HCT116 (cell line): ENCODE measurements at regions not wholly inside any gene's neighbourhood (a gene's known extent, or its start where the extent isn't known, plus 50 kb on each side); places are given as distances from the start of the nearest gene placed in this dataset.

Experiments used
- ATAC-seq: fragments of 200-7000 bp; cut with Tn5 transposase; 2 replicates; pipeline ENCODE4 v1.9.1; 2020; ENCODE audit warnings: mild to moderate bottlenecking, moderate library complexity
- BruUV-seq: library from RNA; stranded (reverse); fragments of 400-500 nt; replicated peaks from 2 replicates; lab custom pipeline; 2021; lab: Mats Ljungman, UMichigan
- CTCF ChIA-PET: fragments of 300-600 bp; sonication (Branson Sonifier 250); formaldehyde crosslinking; loops from one replicate; lab custom pipeline; 2021; ENCODE audit warnings: antibody characterized with exemption; lab: Charles Lee
- POLR2A ChIA-PET: fragments of 300-600, 350-600 bp; sonication (Branson Sonifier 250); formaldehyde crosslinking; loops from one replicate; lab custom pipeline; 2021; ENCODE audit warnings: antibody characterized with exemption; lab: Charles Lee
- RAD21 ChIA-PET, 2 experiments: fragments of 300-600 bp; sonication (Branson Sonifier 250); formaldehyde crosslinking; loops; one replicate each; lab custom pipeline; 2023; ENCODE audit warnings: low total read pairs in 2 of 2; ENCODE audit not compliant: uncharacterized antibody in 2 of 2, unreplicated experiment in 2 of 2, low non-redundant PET in 1 of 2; lab: Charles Lee
- DNase-seq: peaks from one replicate; pipeline ENCODE4 v3.0.0-alpha.2; 2010; ENCODE audit warnings: low read depth, low spot score
- H2AFZ ChIP-seq: fragments of 200-600 bp; shearing (Covaris generic), sonication (generic); 2 replicates; pipeline ENCODE4 v1.6.1; 2017; ENCODE audit warnings: low read depth, mixed run types, mixed read lengths, antibody characterized with exemption, low read length; ENCODE audit not compliant: poor library complexity, severe bottlenecking
- H3K27ac ChIP-seq: 2 replicates; pipeline ENCODE4 v1.5.1; 2012; ENCODE audit warnings: low read depth, low read length
- H3K27me3 ChIP-seq: fragments of 200-600 bp; sonication (generic); 2 replicates; pipeline ENCODE4 v1.6.1; 2016; ENCODE audit warnings: mixed run types, low read length, mixed read lengths; ENCODE audit not compliant: insufficient read depth
- H3K36me3 ChIP-seq, 2 experiments: fragments of 200-500 bp in 1 of 2; fragments of 200-600 bp in 1 of 2; sonication (Bioruptor generic) in 1 of 2; sonication (generic) in 1 of 2; 2 replicates each; pipeline versions ENCODE4 v1.5.1 to v1.6.1; 2014 to 2016; ENCODE audit warnings: low read length in 2 of 2, inconsistent platforms in 1 of 2, mixed read lengths in 1 of 2, mixed run types in 1 of 2; ENCODE audit not compliant: insufficient read depth in 2 of 2, control insufficient read depth in 1 of 2
- H3K4me1 ChIP-seq, 2 experiments: fragments of 200-600 bp in 1 of 2; sonication (generic) in 1 of 2; 2 replicates each; pipeline versions ENCODE4 v1.5.1 to v1.6.1; 2012 to 2017; ENCODE audit warnings: low read length in 2 of 2, inconsistent platforms in 1 of 2, mild to moderate bottlenecking in 1 of 2, mixed read lengths in 1 of 2, mixed run types in 1 of 2, moderate library complexity in 1 of 2; ENCODE audit not compliant: insufficient read depth in 2 of 2, control insufficient read depth in 1 of 2
- H3K4me2 ChIP-seq: fragments of 200-600 bp; sonication (generic); 2 replicates; pipeline ENCODE4 v1.6.1; 2017; ENCODE audit warnings: mixed run types, low read length, mixed read lengths
- H3K4me3 ChIP-seq, 2 experiments: fragments of 200-600 bp in 1 of 2; sonication (generic) in 1 of 2; replicated peaks in 1 of 2; 2 replicates each; pipeline ENCODE4 v1.5.1; 2011 to 2016; ENCODE audit warnings: low read length in 2 of 2, control low read depth in 1 of 2, low read depth in 1 of 2, mild to moderate bottlenecking in 1 of 2, mixed read lengths in 1 of 2, mixed run types in 1 of 2
- H3K79me2 ChIP-seq: fragments of 200-600 bp; sonication (generic); 2 replicates; pipeline ENCODE4 v1.6.1; 2017; ENCODE audit warnings: mild to moderate bottlenecking, mixed run types, low read length, moderate library complexity, mixed read lengths; ENCODE audit not compliant: insufficient read depth
- H3K9ac ChIP-seq: fragments of 200-600 bp; sonication (generic); 2 replicates; pipeline ENCODE4 v1.6.1; 2016; ENCODE audit warnings: low read length, mixed read lengths
- H3K9me2 ChIP-seq: fragments of 200-600 bp; sonication (generic), shearing (Covaris generic); 2 replicates; pipeline ENCODE4 v1.6.1; 2017; ENCODE audit warnings: mixed run types, mild to moderate bottlenecking, moderate library complexity; ENCODE audit not compliant: insufficient read depth
- H3K9me3 ChIP-seq, 2 experiments: fragments of 200-500 bp in 1 of 2; fragments of 200-600 bp in 1 of 2; sonication (Bioruptor generic) in 1 of 2; sonication (generic) in 1 of 2; 2 replicates each; pipeline ENCODE4 v1.6.1; 2014 to 2017; ENCODE audit warnings: low read length in 2 of 2, mixed read lengths in 2 of 2, inconsistent platforms in 1 of 2, low read depth in 1 of 2, mild to moderate bottlenecking in 1 of 2, mixed run types in 1 of 2, moderate library complexity in 1 of 2; ENCODE audit not compliant: control insufficient read depth in 1 of 2, insufficient read depth in 1 of 2
- H4K20me1 ChIP-seq: fragments of 200-600 bp; sonication (generic), shearing (Covaris generic); 2 replicates; pipeline ENCODE4 v1.6.1; 2017; ENCODE audit warnings: mixed run types, mild to moderate bottlenecking, moderate library complexity; ENCODE audit not compliant: insufficient read depth
- CBX3 ChIP-seq: IDR thresholded peaks from 2 replicates; pipeline ENCODE4 v1.6.1; 2012; ENCODE audit warnings: low read depth
- CEBPB ChIP-seq: IDR thresholded peaks from 2 replicates; pipeline ENCODE4 v1.6.1; 2012; ENCODE audit warnings: low read depth
- EGR1 ChIP-seq: IDR thresholded peaks from 2 replicates; pipeline ENCODE4 v1.6.1; 2012; ENCODE audit warnings: low read depth
- ELF1 ChIP-seq: IDR thresholded peaks from 2 replicates; pipeline ENCODE4 v1.6.1; 2012; ENCODE audit warnings: low read depth, borderline replicate concordance
- EZH2 ChIP-seq: fragments of 200-600 bp; sonication (generic); IDR thresholded peaks from 2 replicates; pipeline ENCODE4 v1.6.1; 2017; ENCODE audit warnings: antibody characterized with exemption, mixed run types
- FOSL1 ChIP-seq: IDR thresholded peaks from 2 replicates; pipeline ENCODE4 v1.6.1; 2012; ENCODE audit warnings: low read depth
- MAX ChIP-seq: IDR thresholded peaks from 2 replicates; pipeline ENCODE4 v1.6.1; 2012
- POLR2A ChIP-seq: IDR thresholded peaks from 2 replicates; pipeline ENCODE4 v1.7.0; 2011; ENCODE audit warnings: borderline replicate concordance; ENCODE audit not compliant: insufficient read depth, insufficient read length; ENCODE audit errors: extremely low read depth
- RAD21 ChIP-seq: IDR thresholded peaks from 2 replicates; pipeline ENCODE4 v1.6.1; 2012; ENCODE audit warnings: low read depth, mild to moderate bottlenecking
- SP1 ChIP-seq: IDR thresholded peaks from 2 replicates; pipeline ENCODE4 v1.6.1; 2012; ENCODE audit warnings: low read depth
- SRF ChIP-seq: IDR thresholded peaks from 2 replicates; pipeline ENCODE4 v1.6.1; 2012; ENCODE audit warnings: low read depth
- TCF7L2 ChIP-seq: IDR thresholded peaks from 2 replicates; pipeline ENCODE4 v1.7.0; 2011; ENCODE audit warnings: borderline replicate concordance, inconsistent platforms; ENCODE audit not compliant: insufficient read depth, insufficient read length; ENCODE audit errors: extremely low read depth
- YY1 ChIP-seq: IDR thresholded peaks from 2 replicates; pipeline ENCODE4 v1.6.1; 2011; ENCODE audit warnings: low read length, low read depth, moderate library complexity, mild to moderate bottlenecking; ENCODE audit not compliant: insufficient replicate concordance; ENCODE audit errors: extremely low read depth
- ZBTB33 ChIP-seq: IDR thresholded peaks from 2 replicates; pipeline ENCODE4 v1.6.1; 2011; ENCODE audit warnings: mild to moderate bottlenecking, low read length, moderate library complexity; ENCODE audit not compliant: insufficient replicate concordance; ENCODE audit errors: extremely low read depth
- ZFX ChIP-seq: fragments of 450-650 bp; IDR thresholded peaks from 2 replicates; pipeline ENCODE4 v1.6.1; 2017
- intact Hi-C: fragments of 100-400 bp; cut with micrococcal nuclease; formaldehyde crosslinking; loops from 2 replicates; pipeline ENCODE4 v1.10.0; 2022
- TF ChIP-seq, protein P1 (sequence below): IDR thresholded peaks from 2 replicates; pipeline ENCODE4 v1.6.1; 2012; ENCODE audit warnings: low read depth

GRCh38 chr1:168923521-168924136 lies 182.9 kb upstream of the ATP1B1 start:
- POLR2A ChIA-PET: no interaction called here

GRCh38 chr1:168924976-168925375 lies 181.5 kb upstream of the ATP1B1 start:
- H3K79me2 ChIP-seq: no peaks in the 10 kb centered on the region
- H3K9me2 ChIP-seq: no peaks in the 10 kb centered on the region
- no peak overlapping the region for H3K27ac ChIP-seq
- H2AFZ ChIP-seq: no peak overlapping the region
- H4K20me1 ChIP-seq: no peaks in the 10 kb centered on the region
- H3K4me2 ChIP-seq: no peak overlapping the region
- ATAC-seq (no peak), DNase-seq (no peak)
- ChIA-PET CTCF (no interaction called here), POLR2A (no interaction called here), RAD21 (no interaction called here)
- H3K9ac ChIP-seq: no peak overlapping the region
- TF ChIP-seq POLR2A (no peak), TCF7L2 (no peak), ZBTB33 (no peak), EZH2 (no peak), SP1 (no peak), CBX3 (no peak), ZFX (no peak), ELF1 (no peak), SRF (no peak), CEBPB (no peak), FOSL1 (no peak), EGR1 (no peak), MAX (no peak)
- TF ChIP-seq, protein P1, sequence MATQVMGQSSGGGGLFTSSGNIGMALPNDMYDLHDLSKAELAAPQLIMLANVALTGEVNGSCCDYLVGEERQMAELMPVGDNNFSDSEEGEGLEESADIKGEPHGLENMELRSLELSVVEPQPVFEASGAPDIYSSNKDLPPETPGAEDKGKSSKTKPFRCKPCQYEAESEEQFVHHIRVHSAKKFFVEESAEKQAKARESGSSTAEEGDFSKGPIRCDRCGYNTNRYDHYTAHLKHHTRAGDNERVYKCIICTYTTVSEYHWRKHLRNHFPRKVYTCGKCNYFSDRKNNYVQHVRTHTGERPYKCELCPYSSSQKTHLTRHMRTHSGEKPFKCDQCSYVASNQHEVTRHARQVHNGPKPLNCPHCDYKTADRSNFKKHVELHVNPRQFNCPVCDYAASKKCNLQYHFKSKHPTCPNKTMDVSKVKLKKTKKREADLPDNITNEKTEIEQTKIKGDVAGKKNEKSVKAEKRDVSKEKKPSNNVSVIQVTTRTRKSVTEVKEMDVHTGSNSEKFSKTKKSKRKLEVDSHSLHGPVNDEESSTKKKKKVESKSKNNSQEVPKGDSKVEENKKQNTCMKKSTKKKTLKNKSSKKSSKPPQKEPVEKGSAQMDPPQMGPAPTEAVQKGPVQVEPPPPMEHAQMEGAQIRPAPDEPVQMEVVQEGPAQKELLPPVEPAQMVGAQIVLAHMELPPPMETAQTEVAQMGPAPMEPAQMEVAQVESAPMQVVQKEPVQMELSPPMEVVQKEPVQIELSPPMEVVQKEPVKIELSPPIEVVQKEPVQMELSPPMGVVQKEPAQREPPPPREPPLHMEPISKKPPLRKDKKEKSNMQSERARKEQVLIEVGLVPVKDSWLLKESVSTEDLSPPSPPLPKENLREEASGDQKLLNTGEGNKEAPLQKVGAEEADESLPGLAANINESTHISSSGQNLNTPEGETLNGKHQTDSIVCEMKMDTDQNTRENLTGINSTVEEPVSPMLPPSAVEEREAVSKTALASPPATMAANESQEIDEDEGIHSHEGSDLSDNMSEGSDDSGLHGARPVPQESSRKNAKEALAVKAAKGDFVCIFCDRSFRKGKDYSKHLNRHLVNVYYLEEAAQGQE: no peak
- no peaks in the 10 kb centered on the region for H3K36me3 ChIP-seq
- intact Hi-C loops: no loop called here
- BruUV-seq: no TSS peak
- H3K4me1 ChIP-seq: peaks cover 0 to 10% of the 10 kb centered on the region in 2 experiments; a peak in 2 of 4 replicates
- no peaks in the 10 kb centered on the region for H3K9me3 ChIP-seq
- no peaks in the 10 kb centered on the region for H3K27me3 ChIP-seq
- no peak overlapping the region for H3K4me3 ChIP-seq

More at GRCh38 chr1:168923521-168924136, 182.9 kb upstream of the ATP1B1 start:
- no peaks in the 10 kb centered on the region for H3K36me3 ChIP-seq
- H3K27ac ChIP-seq: no peak overlapping the region
- no peaks in the 10 kb centered on the region for H3K9me3 ChIP-seq
- H4K20me1 ChIP-seq: no peaks in the 10 kb centered on the region
- no peaks in the 10 kb centered on the region for H3K27me3 ChIP-seq
- no peaks in the 10 kb centered on the region for H3K79me2 ChIP-seq
- no peak for ATAC-seq
- H3K4me3 ChIP-seq: no peak overlapping the region
- no peak overlapping the region for H2AFZ ChIP-seq
- CTCF ChIA-PET: no interaction called here
- no peak for TF ChIP-seq YY1
- no peak for TF ChIP-seq RAD21
- TF ChIP-seq, all 23 proteins: peak for 0
- intact Hi-C loops: no loop called here
- DNase-seq: no peak
- Histone ChIP-seq H3K9ac (no peak overlapping the region), H3K9me2 (no peaks in the 10 kb centered on the region), H3K4me2 (no peak overlapping the region), H3K4me1 (peaks cover 0 to 10% of the 10 kb centered on the region in 2 experiments; a peak in 2 of 4 replicates)
- RAD21 ChIA-PET: no interaction called here
- BruUV-seq: no TSS peak
